Stimulated activated CD4-positive, alpha-beta T cell treated with anti-CD3 and anti-CD28 coated beads, Interleukin-12 subunit alpha, Interleukin-12 subunit beta, amount 100 ng/mL, for 48 hours (primary cell): ENCODE measurements at regions not wholly inside any gene's neighbourhood (a gene's known extent, or its start where the extent isn't known, plus 50 kb on each side); places are given as distances from the start of the nearest gene placed in this dataset.

ENCODE experiments used
- DNase-seq, 3 donors: peaks; one replicate each; pipeline ENCODE4 v3.0.0-alpha.2; 2020; ENCODE audit warnings: low read depth in 2 of 3, low spot score in 1 of 3

- no peak for DNase-seq
Observed at GRCh38 chr11:92524542-92524941, 299.9 kb downstream of the FAT3 start.

DNA sequence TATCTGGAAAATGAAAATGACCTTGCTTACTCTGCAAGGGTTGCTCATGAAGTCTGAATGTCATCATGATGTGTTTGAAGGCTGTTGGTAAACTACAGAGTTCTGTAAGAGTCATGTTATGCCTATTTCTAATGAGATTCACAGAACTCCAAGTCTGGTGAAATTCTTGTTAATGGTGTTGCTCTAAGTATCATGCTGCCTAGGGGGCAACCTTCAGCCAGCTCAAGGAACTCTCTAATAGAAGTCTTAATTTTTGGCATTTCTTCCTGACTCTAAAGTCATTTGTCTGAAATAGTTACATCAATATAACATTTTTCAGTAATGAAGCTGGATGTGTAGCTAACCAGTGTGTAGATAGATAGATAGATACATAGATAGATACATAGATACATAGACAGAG is 302.8 kb downstream of the FAT3 start:
- no peak for DNase-seq

GRCh38 chr11:92528001-92528400 is 303.4 kb downstream of the FAT3 start:
- no peak for DNase-seq

DNA sequence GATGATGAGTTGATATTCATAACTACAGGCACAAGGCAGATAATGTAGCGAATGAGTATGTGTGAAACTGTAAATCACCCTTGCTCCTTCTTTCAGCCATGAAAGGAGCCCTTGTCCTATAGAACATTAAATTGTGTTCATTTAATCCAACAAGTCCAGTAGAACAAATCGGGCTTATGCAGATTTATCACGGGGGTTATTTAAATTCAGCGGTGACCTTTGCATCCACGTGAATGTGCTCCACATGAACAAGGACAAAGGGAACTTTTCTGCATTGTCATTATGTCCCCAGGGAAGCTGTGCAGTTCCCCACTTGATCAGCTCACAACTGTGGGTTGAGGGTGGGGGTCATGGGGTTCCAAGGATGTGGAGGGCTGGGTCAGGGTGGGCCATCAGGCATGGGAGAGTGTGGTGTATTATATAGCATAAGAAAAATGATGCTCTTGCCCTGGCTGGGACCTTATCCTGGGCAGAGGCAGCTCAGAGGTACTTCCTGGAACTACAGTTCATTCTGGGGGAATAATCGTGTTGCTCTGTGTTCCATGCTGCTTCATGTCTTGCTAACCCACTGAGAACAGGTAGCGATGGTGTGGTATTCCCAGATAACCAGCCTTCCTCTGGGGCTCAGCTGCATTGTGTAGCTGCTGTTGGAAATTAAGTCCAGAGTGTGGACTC is 306.6 kb downstream of the FAT3 start:
- no peak for DNase-seq

GRCh38 chr11:92533657-92534335 is 309.2 kb downstream of the FAT3 start:
- no peak for DNase-seq

GRCh38 chr11:92536883-92537282 is 312.3 kb downstream of the FAT3 start:
- no peak for DNase-seq

DNA sequence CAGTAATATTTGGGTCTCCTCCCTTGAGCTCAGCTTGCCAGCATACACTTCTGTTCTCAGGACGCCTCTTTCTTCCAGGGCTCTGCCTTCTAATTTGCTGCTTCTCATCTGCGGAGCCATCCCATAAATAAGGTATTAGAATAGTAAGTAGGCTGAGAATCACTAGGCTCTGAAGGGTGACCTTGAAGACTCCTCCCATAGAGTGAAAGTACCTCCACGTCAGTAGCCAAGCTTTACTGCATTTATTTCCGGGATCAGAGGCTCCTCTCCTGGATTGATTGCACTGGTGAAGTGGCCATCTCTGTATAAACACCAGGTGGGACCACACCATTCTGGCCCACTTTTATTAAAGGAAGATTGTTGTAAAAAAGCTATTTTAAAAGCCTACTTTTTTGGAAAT is 315.5 kb downstream of the FAT3 start:
- no peak for DNase-seq

DNA sequence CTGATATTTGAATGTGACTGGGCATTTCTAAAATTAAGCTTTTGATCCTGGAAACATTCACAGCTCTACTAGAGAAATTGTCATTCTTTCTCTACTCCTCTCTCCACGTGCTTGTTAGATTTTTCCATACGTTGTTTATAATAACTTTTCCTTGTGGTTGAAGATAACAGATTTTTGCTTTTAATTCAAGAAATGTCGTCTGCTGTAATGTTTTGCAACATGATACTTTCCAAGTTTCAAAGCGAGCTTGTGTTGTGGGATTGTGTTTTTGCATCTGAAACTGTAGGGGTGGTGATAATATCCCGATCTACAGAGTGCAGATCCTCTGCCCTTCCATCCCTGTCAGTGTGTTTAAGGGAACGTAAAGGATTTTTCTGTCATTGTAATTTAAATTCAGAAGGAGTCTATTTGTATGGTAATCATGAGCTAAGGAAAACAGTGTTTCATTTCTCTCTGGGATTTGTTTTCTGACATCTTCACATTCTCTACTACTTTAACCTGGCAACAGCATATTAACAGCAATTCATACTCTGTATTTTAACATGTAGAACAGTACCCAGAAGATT is 321.4 kb downstream of the FAT3 start:
- no peak for DNase-seq

- no peak for DNase-seq
Observed at GRCh38 chr11:92546603-92547002, 322.0 kb downstream of the FAT3 start.

- DNase-seq, result no peak
Observed at GRCh38 chr11:92550411-92550810, 325.8 kb downstream of the FAT3 start.

GRCh38 chr11:92550871-92551270 is 326.3 kb downstream of the FAT3 start:
- DNase-seq, result no peak

DNA sequence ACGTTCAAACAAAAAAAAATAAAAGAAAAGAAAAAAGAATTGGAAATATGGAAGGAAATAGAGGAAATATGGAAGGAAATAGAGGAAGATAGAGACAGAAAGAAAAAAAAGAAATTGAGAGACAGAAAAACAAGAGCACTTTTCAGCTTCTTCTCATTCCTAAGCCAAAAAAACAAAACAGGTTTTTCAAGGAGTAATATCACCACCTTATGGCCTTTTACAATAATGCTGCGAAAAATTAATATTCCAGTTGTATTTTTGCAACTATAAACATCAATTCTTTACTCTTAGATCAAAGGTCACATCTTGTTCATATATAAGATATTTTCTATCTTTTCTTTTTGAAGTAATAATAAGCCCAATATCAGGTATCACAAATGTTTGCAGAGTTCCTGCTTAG is 328.3 kb downstream of the FAT3 start:
- DNase-seq, result no peak

GRCh38 chr11:92554688-92555087 is 330.1 kb downstream of the FAT3 start:
- DNase-seq, result no peak

- no peak for DNase-seq
Observed at GRCh38 chr11:92556431-92556830, 331.8 kb downstream of the FAT3 start.

GRCh38 chr11:92557879-92558278 is 333.3 kb downstream of the FAT3 start:
- no peak for DNase-seq

DNA sequence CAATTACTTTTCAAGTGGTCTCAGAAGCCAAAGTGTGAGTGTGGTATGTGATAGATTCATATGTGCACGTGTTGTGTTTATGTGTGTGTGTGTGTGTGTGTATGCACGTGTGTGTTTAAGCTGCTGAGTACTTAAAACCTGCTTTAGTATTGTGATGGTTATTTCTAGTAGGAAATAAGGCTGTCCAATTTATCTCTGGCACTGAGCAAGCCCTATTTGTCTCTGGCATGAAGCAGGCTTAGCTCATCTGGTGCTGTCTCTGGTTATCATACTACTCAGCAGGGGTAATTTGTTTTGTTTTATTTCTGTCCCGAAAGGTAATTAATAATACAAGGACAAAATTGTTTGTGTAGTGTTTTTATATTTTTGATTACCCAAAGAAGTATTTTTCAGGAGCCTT is 333.7 kb downstream of the FAT3 start:
- DNase-seq, result no peak

- no peak for DNase-seq
Observed at GRCh38 chr11:92569726-92570125, 345.1 kb downstream of the FAT3 start.

DNA sequence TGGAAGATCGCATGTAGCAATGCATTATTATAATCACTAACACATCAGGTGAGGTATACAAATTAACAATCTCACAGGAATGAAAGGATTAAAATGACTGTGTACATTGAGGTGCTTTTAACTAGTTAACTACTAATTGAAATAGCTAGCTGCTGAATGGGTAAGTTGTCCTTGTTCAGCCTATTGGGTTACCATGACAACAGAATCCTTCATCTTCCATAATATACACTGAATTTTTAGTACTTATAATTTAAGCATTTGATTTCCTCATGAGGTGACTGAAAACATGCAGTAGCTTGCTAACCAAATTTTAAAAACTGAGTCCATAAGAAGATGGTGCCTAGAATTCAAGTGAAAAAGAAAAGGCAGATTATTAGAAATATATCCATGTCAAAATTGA is 347.9 kb downstream of the FAT3 start:
- DNase-seq, result no peak

DNA sequence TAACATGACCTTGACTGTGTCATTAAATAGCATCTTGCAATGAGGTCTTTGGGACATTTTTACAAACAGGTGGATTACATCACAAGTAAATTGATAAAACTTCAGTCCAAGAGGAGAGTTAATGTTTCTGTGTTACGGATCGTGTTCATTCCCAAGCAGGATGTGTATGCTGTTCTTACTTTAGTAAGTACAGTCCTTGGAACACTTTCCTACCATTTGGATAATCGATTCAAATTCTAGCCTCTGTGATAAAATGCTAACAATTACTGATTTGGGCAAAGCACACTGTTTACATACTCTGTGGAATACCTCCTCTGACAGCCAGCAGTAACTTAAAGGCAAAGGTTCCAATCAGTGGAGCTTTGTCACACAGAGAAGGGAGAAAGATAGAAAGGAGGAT is 351.7 kb downstream of the FAT3 start:
- no peak for DNase-seq

DNA sequence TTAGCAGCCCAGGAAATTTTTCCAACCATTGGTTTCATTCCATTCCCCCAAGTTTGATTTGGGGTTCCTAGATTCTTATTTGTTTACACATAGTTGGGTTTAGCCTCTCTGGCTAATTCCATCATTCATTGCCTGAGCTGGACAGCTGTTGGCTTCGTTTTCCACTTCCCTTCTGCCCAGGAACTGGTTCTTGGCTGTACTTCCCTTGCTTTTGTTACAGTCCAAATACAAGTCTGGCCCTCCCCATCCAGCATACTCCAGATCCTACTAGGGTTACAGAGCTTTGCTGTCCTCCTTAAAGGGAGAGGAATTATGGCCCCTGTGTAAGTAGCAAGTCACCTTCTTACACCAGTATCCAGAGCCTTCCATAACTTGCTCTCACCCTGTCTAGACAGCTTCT is 356.3 kb downstream of the FAT3 start:
- DNase-seq, result no peak

GRCh38 chr11:92588393-92588792 is 363.8 kb downstream of the FAT3 start:
- no peak for DNase-seq

- DNase-seq, result no peak
Observed at GRCh38 chr11:92589512-92589911, 364.9 kb downstream of the FAT3 start.

- no peak for DNase-seq
Observed at GRCh38 chr11:92591521-92591920, 366.9 kb downstream of the FAT3 start.
